Small intestine (tissue), 7 donors: ENCODE measurements at regions not wholly inside any gene's neighbourhood (a gene's known extent, or its start where the extent isn't known, plus 50 kb on each side); places are given as distances from the start of the nearest gene placed in this dataset.

Experiments
- DNase-seq, 2 donors: peaks; one replicate each; pipeline versions ENCODE4 v3.0.0 to v3.0.0-alpha.2; 2013
- FAIRE-seq: peaks from 2 replicates; lab custom pipeline; 2012; peaks lifted over from hg19 to GRCh38; lab: Jason Lieb, UNC
- H3K27ac ChIP-seq, 3 donors: one replicate each; pipeline ENCODE4 v1.5.1; 2013; ENCODE audit warnings: low read length in 2 of 3, mild to moderate bottlenecking in 2 of 3, control low read depth in 1 of 3, inconsistent platforms in 1 of 3, low read depth in 1 of 3, moderate library complexity in 1 of 3
- H3K27me3 ChIP-seq, 3 donors: one replicate each; pipeline ENCODE4 v1.6.1; 2013; ENCODE audit warnings: low read length in 3 of 3, inconsistent platforms in 1 of 3; ENCODE audit not compliant: control insufficient read depth in 3 of 3, insufficient read depth in 3 of 3
- H3K36me3 ChIP-seq, 3 donors: one replicate each; pipeline ENCODE4 v1.6.1; 2013; ENCODE audit warnings: low read length in 3 of 3, inconsistent platforms in 1 of 3, low read depth in 1 of 3, mild to moderate bottlenecking in 1 of 3, moderate library complexity in 1 of 3; ENCODE audit not compliant: control insufficient read depth in 3 of 3, insufficient read depth in 2 of 3
- H3K4me1 ChIP-seq, 3 donors: one replicate each; pipeline ENCODE4 v1.6.1; 2013; ENCODE audit warnings: low read length in 2 of 3, inconsistent platforms in 1 of 3, low read depth in 1 of 3, mild to moderate bottlenecking in 1 of 3, moderate library complexity in 1 of 3; ENCODE audit not compliant: control insufficient read depth in 3 of 3, insufficient read depth in 2 of 3
- H3K4me3 ChIP-seq, 3 donors: one replicate each; pipeline ENCODE4 v1.5.1; 2013; ENCODE audit warnings: low read length in 3 of 3, control low read depth in 1 of 3, inconsistent platforms in 1 of 3, low read depth in 1 of 3, mild to moderate bottlenecking in 1 of 3, moderate library complexity in 1 of 3
- H3K9me3 ChIP-seq, 2 donors: one replicate each; pipeline ENCODE4 v1.6.1; 2013; ENCODE audit warnings: low read depth in 1 of 2, low read length in 1 of 2; ENCODE audit not compliant: control insufficient read depth in 2 of 2, insufficient read depth in 1 of 2
- WGBS, 3 donors: extraction: QIAGEN DNeasy Blood & Tissue Kit; methylation state at CpG; one replicate each; pipeline ENCODE4 v1.1.7; 2013; 5-methylcytosine and 5-hydroxymethylcytosine counted together
- donor health status: healthy with polysubstance abuse.
- donor health status: control.
- donor health status: control.
- donor health status: Bipolar disorder and iron deficiency.
- donor health status: healthy.

- H3K27ac ChIP-seq: no peak overlapping the region
- FAIRE-seq: no peak
- no peaks in the 10 kb centered on the region for H3K4me1 ChIP-seq
- 22 to 44% (median 34%) methylated on average over 1 of the region's 1 CpG for WGBS, 3 donors
- no peaks in the 10 kb centered on the region for H3K36me3 ChIP-seq
- H3K9me3 ChIP-seq: peaks cover 0 to 1% of the 10 kb centered on the region in 2 donors
- no peak for DNase-seq
- no peak overlapping the region for H3K4me3 ChIP-seq
- H3K27me3 ChIP-seq: no peaks in the 10 kb centered on the region
Measured at GRCh38 chr16:64304396-64304795, 817.5 kb downstream of the CDH11 start.

DNA sequence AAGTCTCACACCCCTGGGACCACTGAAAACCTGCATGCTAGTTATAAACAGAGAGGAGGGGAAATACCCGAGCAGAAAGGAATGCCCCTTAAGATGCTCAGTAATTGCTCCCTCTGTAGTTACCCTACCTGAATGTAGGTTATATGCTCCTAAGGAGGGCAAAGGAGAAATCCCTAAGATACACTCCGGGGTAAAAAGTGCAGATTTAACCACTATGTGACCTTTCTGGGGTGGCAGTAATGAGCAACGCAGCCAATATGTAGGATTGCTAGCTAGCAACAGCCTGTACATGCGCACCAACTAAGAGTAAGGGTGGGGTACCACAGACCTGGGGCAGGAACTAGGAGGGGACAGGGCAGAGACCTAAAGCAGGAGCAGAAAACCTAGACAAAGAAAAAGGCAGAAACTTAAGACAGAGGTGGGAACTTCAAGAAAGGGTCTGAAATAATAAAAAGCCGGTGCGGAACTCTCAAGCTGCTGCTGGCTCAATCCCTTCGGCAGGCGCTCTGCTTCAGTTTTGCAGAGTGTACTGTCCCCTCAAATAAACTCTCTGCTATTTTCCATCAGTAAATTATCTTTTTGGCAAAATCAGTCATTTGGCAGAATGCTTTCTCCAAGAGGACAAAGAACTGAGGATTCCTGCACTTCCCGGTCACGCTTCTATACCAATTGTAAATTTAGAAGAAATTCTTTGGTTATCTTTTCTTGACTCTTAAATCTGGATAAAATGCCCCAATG lies 823.8 kb downstream of the CDH11 start:
- FAIRE-seq (no peak), DNase-seq (no peak)
- no peaks in the 10 kb centered on the region for H3K4me1 ChIP-seq
- H3K4me3 ChIP-seq: no peak overlapping the region
- H3K27me3 ChIP-seq: no peaks in the 10 kb centered on the region
- no peaks in the 10 kb centered on the region for H3K36me3 ChIP-seq
- H3K27ac ChIP-seq: no peak overlapping the region
- WGBS, 3 donors: 80 to 85% (median 85%) methylated on average over 10 of the region's 10 CpGs
- H3K9me3 ChIP-seq: no peaks in the 10 kb centered on the region

- Histone ChIP-seq H3K9me3 (no peaks in the 10 kb centered on the region), H3K27me3 (no peaks in the 10 kb centered on the region)
- FAIRE-seq: no peak
Measured at GRCh38 chr16:64295466-64295865, 826.4 kb downstream of the CDH11 start.

DNA sequence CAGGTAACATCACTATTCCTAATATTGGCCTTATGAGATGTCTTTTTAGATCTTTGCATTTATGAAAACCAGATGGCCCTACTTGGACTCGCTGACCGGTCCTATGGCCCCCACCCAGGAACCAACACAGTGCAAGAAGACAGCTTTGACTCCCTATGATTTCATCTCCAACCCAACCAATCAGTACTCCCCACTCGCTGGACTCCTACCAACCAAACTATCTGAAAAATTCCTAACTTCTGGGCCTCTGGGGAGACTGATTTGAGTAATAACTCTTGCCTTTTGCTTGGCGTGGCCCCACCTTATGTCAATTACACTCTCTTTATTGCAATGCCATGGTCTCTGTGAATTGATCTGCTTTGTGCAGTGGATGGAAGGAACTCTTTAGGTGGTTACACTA lies 828.9 kb downstream of the CDH11 start:
- Histone ChIP-seq H3K9me3 (no peaks in the 10 kb centered on the region), H3K4me1 (no peaks in the 10 kb centered on the region), H3K27ac (no peak overlapping the region), H3K4me3 (no peak overlapping the region), H3K27me3 (no peaks in the 10 kb centered on the region), H3K36me3 (no peaks in the 10 kb centered on the region)
- FAIRE-seq (no peak), DNase-seq (no peak)
- WGBS, 3 donors: 75 to 88% (median 82%) methylated on average over 4 of the region's 4 CpGs

More at GRCh38 chr16:64295466-64295865, 826.4 kb downstream of the CDH11 start:
- Histone ChIP-seq H3K4me3 (no peak overlapping the region), H3K36me3 (no peaks in the 10 kb centered on the region), H3K27ac (no peak overlapping the region), H3K4me1 (no peaks in the 10 kb centered on the region)
- DNase-seq: no peak
- 85 to 89% (median 85%) methylated on average over 2 of the region's 2 CpGs for WGBS, 3 donors

DNA sequence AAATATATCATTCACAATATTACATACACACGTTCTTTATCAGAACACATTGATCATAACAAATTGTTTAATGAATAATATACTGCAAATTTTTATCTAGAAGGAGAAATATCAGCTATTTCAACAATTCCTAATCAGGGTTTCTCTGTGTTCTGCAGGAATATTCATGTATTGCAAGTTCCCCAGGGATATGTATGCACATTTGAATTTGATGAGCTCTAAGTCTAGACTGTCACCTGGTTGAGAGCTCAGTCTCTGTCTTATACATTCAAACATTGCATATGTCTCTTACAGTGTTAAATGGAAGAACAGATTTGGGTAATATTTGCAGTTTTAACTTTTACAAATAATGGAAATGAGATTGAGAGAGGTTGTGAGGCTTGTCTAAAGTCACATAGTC lies 829.7 kb downstream of the CDH11 start:
- FAIRE-seq: no peak
- no peak overlapping the region for H3K4me3 ChIP-seq
- no peak for DNase-seq
- no peaks in the 10 kb centered on the region for H3K36me3 ChIP-seq
- no peaks in the 10 kb centered on the region for H3K27me3 ChIP-seq
- no peaks in the 10 kb centered on the region for H3K4me1 ChIP-seq
- no peaks in the 10 kb centered on the region for H3K9me3 ChIP-seq
- H3K27ac ChIP-seq: no peak overlapping the region
- WGBS, 3 donors: 45 to 65% (median 53%) methylated on average over 1 of the region's 1 CpG

- no peaks in the 10 kb centered on the region for H3K27me3 ChIP-seq
- H3K9me3 ChIP-seq: peaks cover 0 to 3% of the 10 kb centered on the region in 2 donors
- FAIRE-seq (no peak), DNase-seq (no peak)
- WGBS, 3 donors: 47 to 72% (median 48%) methylated on average over 4 of the region's 4 CpGs
- no peaks in the 10 kb centered on the region for H3K36me3 ChIP-seq
- no peaks in the 10 kb centered on the region for H3K4me1 ChIP-seq
- H3K27ac ChIP-seq: no peak overlapping the region
- no peak overlapping the region for H3K4me3 ChIP-seq
Measured at GRCh38 chr16:64290461-64290860, 831.4 kb downstream of the CDH11 start.

- Histone ChIP-seq H3K27ac (no peak overlapping the region), H3K27me3 (no peaks in the 10 kb centered on the region), H3K36me3 (no peaks in the 10 kb centered on the region), H3K9me3 (peaks cover 0 to 4% of the 10 kb centered on the region in 2 donors), H3K4me1 (no peaks in the 10 kb centered on the region), H3K4me3 (no peak overlapping the region)
- FAIRE-seq: no peak
- 61 to 72% (median 68%) methylated on average over 4 of the region's 4 CpGs for WGBS, 3 donors
- DNase-seq: no peak
Measured at GRCh38 chr16:64287655-64288528, 834.0 kb downstream of the CDH11 start.

GRCh38 chr16:64282181-64282580 lies 839.7 kb downstream of the CDH11 start:
- Histone ChIP-seq H3K27me3 (no peaks in the 10 kb centered on the region), H3K9me3 (peaks cover 0 to 4% of the 10 kb centered on the region in 2 donors), H3K36me3 (no peaks in the 10 kb centered on the region), H3K4me1 (no peaks in the 10 kb centered on the region), H3K27ac (no peak overlapping the region), H3K4me3 (no peak overlapping the region)
- FAIRE-seq (no peak), DNase-seq (no peak)
- WGBS, 3 donors: 55 to 75% (median 61%) methylated on average over 3 of the region's 3 CpGs
